Dendritic cell treated with granulocyte-macrophage colony-stimulating factor and Interleukin-4, amounts not matched to agents 40 ng/mL and 50 ng/mL, for 4 days (primary cell): ENCODE measurements at regions not wholly inside any gene's neighbourhood (a gene's known extent, or its start where the extent isn't known, plus 50 kb on each side); places are given as distances from the start of the nearest gene placed in this dataset.

Experiments used
- H3K27ac Mint-ChIP-seq: one replicate; pipeline ENCODE4 v1.8.0; 2022; ENCODE audit warnings: mild to moderate bottlenecking, mixed read lengths
- H3K27me3 Mint-ChIP-seq: one replicate; pipeline ENCODE4 v1.8.0; 2022; ENCODE audit warnings: mild to moderate bottlenecking, mixed read lengths
- H3K36me3 Mint-ChIP-seq: one replicate; pipeline ENCODE4 v1.8.0; 2022; ENCODE audit warnings: low read depth, mixed read lengths
- H3K4me1 Mint-ChIP-seq: one replicate; pipeline ENCODE4 v1.8.0; 2022; ENCODE audit warnings: low read depth, mixed read lengths
- H3K4me3 Mint-ChIP-seq: one replicate; pipeline ENCODE4 v1.8.0; 2022; ENCODE audit warnings: mild to moderate bottlenecking, moderate library complexity, mixed read lengths
- H3K9me3 Mint-ChIP-seq: one replicate; pipeline ENCODE4 v1.8.0; 2022; ENCODE audit warnings: mixed read lengths
- intact Hi-C: fragments of 100-400 bp; cut with micrococcal nuclease; formaldehyde crosslinking; loops from one replicate; pipeline ENCODE4 v1.15.0; 2022

GRCh38 chr9:86708918-86709835 lies 238.1 kb downstream of the GAS1 start:
- no peak overlapping the region for H3K27ac Mint-ChIP-seq
- no peaks in the 10 kb centered on the region for H3K9me3 Mint-ChIP-seq
- intact Hi-C loops, result no loop called here
- H3K4me3 Mint-ChIP-seq, result no peak overlapping the region
- H3K36me3 Mint-ChIP-seq, result no peaks in the 10 kb centered on the region
- H3K4me1 Mint-ChIP-seq, result no peaks in the 10 kb centered on the region
- H3K27me3 Mint-ChIP-seq, result peaks cover 3% of the 10 kb centered on the region

- Mint-ChIP-seq H3K4me3 (no peak overlapping the region), H3K27me3 (peaks cover 3% of the 10 kb centered on the region), H3K27ac (no peak overlapping the region)
Measured at GRCh38 chr9:86707932-86708510, 239.3 kb downstream of the GAS1 start.

GRCh38 chr9:86706391-86706790 lies 240.9 kb downstream of the GAS1 start:
- H3K4me1 Mint-ChIP-seq, result no peaks in the 10 kb centered on the region
- intact Hi-C loops, result no loop called here
- H3K27ac Mint-ChIP-seq, result no peak overlapping the region
- no peak overlapping the region for H3K4me3 Mint-ChIP-seq
- H3K36me3 Mint-ChIP-seq, result no peaks in the 10 kb centered on the region
- no peaks in the 10 kb centered on the region for H3K9me3 Mint-ChIP-seq
- peaks cover 3% of the 10 kb centered on the region for H3K27me3 Mint-ChIP-seq

More at GRCh38 chr9:86707932-86708510, 239.3 kb downstream of the GAS1 start:
- Mint-ChIP-seq H3K36me3 (no peaks in the 10 kb centered on the region), H3K9me3 (no peaks in the 10 kb centered on the region), H3K4me1 (no peaks in the 10 kb centered on the region)
- intact Hi-C loops, result no loop called here

- H3K4me3 Mint-ChIP-seq, result no peak overlapping the region
- intact Hi-C loops, result no loop called here
- H3K36me3 Mint-ChIP-seq, result no peaks in the 10 kb centered on the region
- no peaks in the 10 kb centered on the region for H3K9me3 Mint-ChIP-seq
- H3K4me1 Mint-ChIP-seq, result no peaks in the 10 kb centered on the region
- no peak overlapping the region for H3K27ac Mint-ChIP-seq
- H3K27me3 Mint-ChIP-seq, result peaks cover 3% of the 10 kb centered on the region
Measured at GRCh38 chr9:86705490-86705889, 241.8 kb downstream of the GAS1 start.

- Mint-ChIP-seq H3K27ac (no peak overlapping the region), H3K4me3 (no peak overlapping the region), H3K36me3 (no peaks in the 10 kb centered on the region), H3K4me1 (no peaks in the 10 kb centered on the region), H3K27me3 (no peaks in the 10 kb centered on the region), H3K9me3 (no peaks in the 10 kb centered on the region)
- intact Hi-C loops, result no loop called here
Measured at GRCh38 chr9:86703346-86703745, 244.0 kb downstream of the GAS1 start.

- Mint-ChIP-seq H3K36me3 (no peaks in the 10 kb centered on the region), H3K27me3 (no peaks in the 10 kb centered on the region), H3K4me3 (no peak overlapping the region), H3K4me1 (no peaks in the 10 kb centered on the region), H3K27ac (no peak overlapping the region), H3K9me3 (no peaks in the 10 kb centered on the region)
- intact Hi-C loops, result no loop called here
Measured at GRCh38 chr9:86700629-86701028, 246.7 kb downstream of the GAS1 start.

GRCh38 chr9:86697999-86698398 lies 249.3 kb downstream of the GAS1 start:
- H3K9me3 Mint-ChIP-seq, result no peaks in the 10 kb centered on the region
- H3K36me3 Mint-ChIP-seq, result no peaks in the 10 kb centered on the region
- no peak overlapping the region for H3K4me3 Mint-ChIP-seq
- intact Hi-C loops, result no loop called here
- H3K27ac Mint-ChIP-seq, result no peak overlapping the region
- no peaks in the 10 kb centered on the region for H3K4me1 Mint-ChIP-seq
- H3K27me3 Mint-ChIP-seq, result peaks cover 2% of the 10 kb centered on the region

- intact Hi-C loops, result no loop called here
- no peaks in the 10 kb centered on the region for H3K36me3 Mint-ChIP-seq
- no peaks in the 10 kb centered on the region for H3K4me1 Mint-ChIP-seq
- no peaks in the 10 kb centered on the region for H3K9me3 Mint-ChIP-seq
- H3K4me3 Mint-ChIP-seq, result no peak overlapping the region
- H3K27me3 Mint-ChIP-seq, result peaks cover 3% of the 10 kb centered on the region
- H3K27ac Mint-ChIP-seq, result no peak overlapping the region
Measured at GRCh38 chr9:86697213-86697612, 250.1 kb downstream of the GAS1 start.

GRCh38 chr9:86695910-86696424 lies 251.3 kb downstream of the GAS1 start:
- intact Hi-C loops, result no loop called here
- Mint-ChIP-seq H3K27me3 (peaks cover 3% of the 10 kb centered on the region), H3K9me3 (no peaks in the 10 kb centered on the region), H3K36me3 (no peaks in the 10 kb centered on the region), H3K4me3 (no peak overlapping the region), H3K4me1 (no peaks in the 10 kb centered on the region), H3K27ac (no peak overlapping the region)

GRCh38 chr9:86690034-86690433 lies 257.3 kb downstream of the GAS1 start:
- Mint-ChIP-seq H3K27ac (no peak overlapping the region), H3K27me3 (peaks cover 5% of the 10 kb centered on the region), H3K4me1 (peaks cover 5% of the 10 kb centered on the region), H3K4me3 (no peak overlapping the region), H3K36me3 (no peaks in the 10 kb centered on the region), H3K9me3 (peaks cover 9% of the 10 kb centered on the region)
- intact Hi-C loops, result no loop called here

GRCh38 chr9:86687788-86688187 lies 259.5 kb downstream of the GAS1 start:
- no peak overlapping the region for H3K4me3 Mint-ChIP-seq
- H3K27ac Mint-ChIP-seq, result no peak overlapping the region
- no peaks in the 10 kb centered on the region for H3K36me3 Mint-ChIP-seq
- intact Hi-C loops, result no loop called here
- H3K4me1 Mint-ChIP-seq, result peaks cover 5% of the 10 kb centered on the region
- H3K9me3 Mint-ChIP-seq, result peaks cover 9% of the 10 kb centered on the region
- H3K27me3 Mint-ChIP-seq, result peaks cover 2% of the 10 kb centered on the region

GRCh38 chr9:86685556-86685955 lies 261.8 kb downstream of the GAS1 start:
- Mint-ChIP-seq H3K27ac (no peak overlapping the region), H3K27me3 (peaks cover 2% of the 10 kb centered on the region), H3K36me3 (no peaks in the 10 kb centered on the region), H3K4me3 (no peak overlapping the region), H3K4me1 (peaks cover 10% of the 10 kb centered on the region), H3K9me3 (peaks cover 9% of the 10 kb centered on the region)
- intact Hi-C loops, result no loop called here

- no peaks in the 10 kb centered on the region for H3K36me3 Mint-ChIP-seq
- no peak overlapping the region for H3K27ac Mint-ChIP-seq
- H3K4me3 Mint-ChIP-seq, result no peak overlapping the region
- H3K4me1 Mint-ChIP-seq, result peaks cover 10% of the 10 kb centered on the region
- H3K9me3 Mint-ChIP-seq, result peaks cover 9% of the 10 kb centered on the region
- intact Hi-C loops, result no loop called here
- H3K27me3 Mint-ChIP-seq, result peaks cover 2% of the 10 kb centered on the region
Measured at GRCh38 chr9:86684148-86684547, 263.2 kb downstream of the GAS1 start.

- Mint-ChIP-seq H3K36me3 (no peaks in the 10 kb centered on the region), H3K27ac (no peak overlapping the region), H3K9me3 (no peaks in the 10 kb centered on the region), H3K27me3 (peaks cover 2% of the 10 kb centered on the region), H3K4me3 (no peak overlapping the region), H3K4me1 (peaks cover 5% of the 10 kb centered on the region)
- intact Hi-C loops, result no loop called here
Measured at GRCh38 chr9:86682240-86682639, 265.1 kb downstream of the GAS1 start.
